HFF-Myc (cell line): ENCODE measurements at regions not wholly inside any gene's neighbourhood (a gene's known extent, or its start where the extent isn't known, plus 50 kb on each side); places are given as distances from the start of the nearest gene placed in this dataset.
A peak's percentile ranks its signal among the peaks of the same experiment; 100 is the strongest.

Experiments used
- DNase-seq: peaks from one replicate; pipeline ENCODE4 v3.0.0-alpha.2; 2011; ENCODE audit warnings: low read depth; ENCODE audit errors: extremely low read depth
- H3K4me3 ChIP-seq: replicated peaks from 2 replicates; pipeline ENCODE4 v1.5.1; 2011; ENCODE audit warnings: low read depth, mild to moderate bottlenecking, control low read depth, low read length
- TF ChIP-seq, protein P1 (sequence below): IDR thresholded peaks from 2 replicates; pipeline ENCODE4 v1.5.1; 2012; ENCODE audit warnings: mild to moderate bottlenecking, low read depth, low read length, control low read depth; ENCODE audit errors: missing control alignments

GRCh38 chr6:121499666-121500065 lies 64.2 kb downstream of the GJA1 start:
- DNase-seq = no peak
- H3K4me3 ChIP-seq = no peak overlapping the region
- TF ChIP-seq, protein P1, sequence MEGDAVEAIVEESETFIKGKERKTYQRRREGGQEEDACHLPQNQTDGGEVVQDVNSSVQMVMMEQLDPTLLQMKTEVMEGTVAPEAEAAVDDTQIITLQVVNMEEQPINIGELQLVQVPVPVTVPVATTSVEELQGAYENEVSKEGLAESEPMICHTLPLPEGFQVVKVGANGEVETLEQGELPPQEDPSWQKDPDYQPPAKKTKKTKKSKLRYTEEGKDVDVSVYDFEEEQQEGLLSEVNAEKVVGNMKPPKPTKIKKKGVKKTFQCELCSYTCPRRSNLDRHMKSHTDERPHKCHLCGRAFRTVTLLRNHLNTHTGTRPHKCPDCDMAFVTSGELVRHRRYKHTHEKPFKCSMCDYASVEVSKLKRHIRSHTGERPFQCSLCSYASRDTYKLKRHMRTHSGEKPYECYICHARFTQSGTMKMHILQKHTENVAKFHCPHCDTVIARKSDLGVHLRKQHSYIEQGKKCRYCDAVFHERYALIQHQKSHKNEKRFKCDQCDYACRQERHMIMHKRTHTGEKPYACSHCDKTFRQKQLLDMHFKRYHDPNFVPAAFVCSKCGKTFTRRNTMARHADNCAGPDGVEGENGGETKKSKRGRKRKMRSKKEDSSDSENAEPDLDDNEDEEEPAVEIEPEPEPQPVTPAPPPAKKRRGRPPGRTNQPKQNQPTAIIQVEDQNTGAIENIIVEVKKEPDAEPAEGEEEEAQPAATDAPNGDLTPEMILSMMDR = no peak

DNA sequence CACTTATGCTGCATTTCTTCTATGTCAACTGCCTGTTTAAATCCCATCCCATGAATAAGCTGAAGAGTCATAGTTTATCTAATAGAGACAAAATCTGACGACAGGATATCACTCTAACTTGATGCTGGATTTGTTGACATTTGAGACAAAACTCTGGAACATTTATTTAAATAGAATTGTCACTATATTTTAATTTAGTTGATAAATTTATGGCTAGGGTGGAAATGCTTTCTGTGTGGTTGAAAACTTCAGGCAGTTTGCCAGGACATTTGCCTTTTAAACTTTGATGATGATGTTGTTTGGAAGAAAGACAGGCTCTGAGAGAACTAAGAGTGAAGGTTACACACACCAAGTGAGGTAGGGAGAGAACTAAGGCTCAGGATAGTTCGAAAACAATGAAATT lies 68.1 kb downstream of the GJA1 start:
- TF ChIP-seq, protein P1 = no peak

GRCh38 chr6:121504227-121504626 lies 68.8 kb downstream of the GJA1 start:
- no peak overlapping the region for H3K4me3 ChIP-seq
- TF ChIP-seq, protein P1 = no peak
- peak; percentile 29 for DNase-seq

More for the DNA sequence above, 68.1 kb downstream of the GJA1 start:
- no peak overlapping the region for H3K4me3 ChIP-seq
- no peak for DNase-seq

- TF ChIP-seq, protein P1 = no peak
- DNase-seq = no peak
- no peak overlapping the region for H3K4me3 ChIP-seq
These were observed 69.8 kb downstream of the GJA1 start for GRCh38 chr6:121505284-121505683.

- TF ChIP-seq, protein P1 = no peak
- no peak for DNase-seq
- H3K4me3 ChIP-seq = no peak overlapping the region
These were observed 71.6 kb downstream of the GJA1 start for GRCh38 chr6:121506761-121507754.

DNA sequence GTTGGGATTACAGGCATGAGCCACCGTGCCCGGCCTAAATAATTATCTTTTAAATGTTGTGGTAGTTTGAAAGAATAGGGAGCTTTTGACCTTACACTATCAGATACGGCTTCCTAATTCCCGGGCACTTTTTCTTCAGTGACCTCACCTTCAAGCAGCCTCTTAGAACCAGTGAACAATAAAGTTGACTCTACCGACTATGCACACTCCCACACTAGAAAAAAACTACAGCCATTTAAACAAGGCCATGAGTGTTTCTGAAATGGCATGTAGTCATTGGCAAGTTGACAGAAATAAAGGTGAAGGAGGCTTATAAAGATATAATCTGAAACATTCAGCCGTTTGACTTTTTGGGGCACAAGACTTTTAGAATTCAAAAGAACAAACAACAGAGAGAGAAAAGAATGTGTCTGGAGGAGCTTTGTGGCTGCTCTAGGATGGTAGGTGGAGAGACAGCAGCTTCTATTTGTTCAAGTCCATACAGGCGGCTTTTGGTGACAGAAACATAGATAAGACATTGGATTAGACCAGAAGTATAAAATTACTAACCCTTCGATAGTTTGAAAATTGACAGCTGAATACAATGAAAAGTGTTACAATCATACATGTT lies 75.2 kb downstream of the GJA1 start:
- DNase-seq = no peak
- no peak overlapping the region for H3K4me3 ChIP-seq
- TF ChIP-seq, protein P1 = no peak
